Transverse colon (tissue), 4 donors: ENCODE measurements at regions not wholly inside any gene's neighbourhood (a gene's known extent, or its start where the extent isn't known, plus 50 kb on each side); places are given as distances from the start of the nearest gene placed in this dataset.

Experiments used
- DNase-seq: peaks from one replicate; pipeline ENCODE4 v3.0.0-alpha.2; 2019
- H3K27ac ChIP-seq, 4 donors: fragments of 200-600 bp; sonication (generic); 2 replicates each; pipeline ENCODE4 v1.5.1; 2016 to 2018; ENCODE audit warnings: inconsistent platforms in 4 of 4
- H3K27me3 ChIP-seq: fragments of 200-600 bp; sonication (generic); 2 replicates; pipeline ENCODE4 v1.5.1; 2017; ENCODE audit warnings: inconsistent platforms
- H3K36me3 ChIP-seq, 4 donors: fragments of 200-600 bp; sonication (generic); 2 replicates each; pipeline ENCODE4 v1.5.1; 2017 to 2019; ENCODE audit warnings: inconsistent platforms in 4 of 4
- H3K4me1 ChIP-seq, 4 donors: fragments of 200-600 bp; sonication (generic); 2 replicates each; pipeline ENCODE4 v1.5.1; 2017 to 2020; ENCODE audit warnings: inconsistent platforms in 4 of 4
- H3K4me3 ChIP-seq, 4 donors: fragments of 200-600 bp; sonication (generic); 1 replicate in 1 of 4; 2 replicates in 3 of 4; pipeline versions ENCODE4 v1.5.1 to v1.6.1; 2017 to 2019; ENCODE audit warnings: inconsistent platforms in 4 of 4
- H3K9me3 ChIP-seq, 2 donors: fragments of 200-600 bp; sonication (generic); 2 replicates each; pipeline ENCODE4 v1.5.1; 2017 to 2019; ENCODE audit warnings: inconsistent platforms in 2 of 2
- CTCF ChIP-seq, 5 experiments: fragments of 200-600 bp in 3 of 5; fragments of 450-650 bp in 2 of 5; sonication (generic) in 3 of 5; IDR thresholded peaks; 1 replicate in 2 of 5; 2 replicates in 3 of 5; pipeline ENCODE4 v1.5.1; 2016 to 2017; ENCODE audit warnings: antibody characterized with exemption in 5 of 5, inconsistent platforms in 3 of 5, mild to moderate bottlenecking in 2 of 5, moderate library complexity in 1 of 5
- EP300 ChIP-seq: sonication (generic); formaldehyde crosslinking; IDR thresholded peaks from one replicate; pipeline ENCODE4 v1.6.1; 2017; ENCODE audit warnings: antibody characterized with exemption, low read depth
- POLR2A ChIP-seq: fragments of 450-650 bp; IDR thresholded peaks from one replicate; pipeline ENCODE4 v1.6.1; 2016; ENCODE audit warnings: antibody characterized with exemption, mild to moderate bottlenecking, moderate library complexity
- POLR2AphosphoS5 ChIP-seq, 3 donors: sonication (generic); formaldehyde crosslinking; IDR thresholded peaks; one replicate each; pipeline ENCODE4 v1.6.1; 2016; ENCODE audit warnings: antibody characterized with exemption in 3 of 3
- WGBS, 2 donors: methylation state at CpG; one replicate each; pipeline ENCODE4 v1.1.5; 2018; ENCODE audit warnings: low coverage in 1 of 2; 5-methylcytosine and 5-hydroxymethylcytosine counted together
- in situ Hi-C, 4 donors: fragments of 200-750 bp; cut with MboI; loops; one replicate each; pipeline versions ENCODE4 v1.15.0 to v1.15.1; 2017; ENCODE audit warnings: low sequenced_read_pairs in 3 of 4, low pct_ligation_motif_present in 1 of 4, low pct_unique_long_range_greater_than_20kb in 1 of 4
- intact Hi-C: fragments of 100-400 bp; cut with DNase I; formaldehyde crosslinking; loops from one replicate; pipeline ENCODE4 v1.15.1; 2023; ENCODE audit warnings: low total_unique reads

DNA sequence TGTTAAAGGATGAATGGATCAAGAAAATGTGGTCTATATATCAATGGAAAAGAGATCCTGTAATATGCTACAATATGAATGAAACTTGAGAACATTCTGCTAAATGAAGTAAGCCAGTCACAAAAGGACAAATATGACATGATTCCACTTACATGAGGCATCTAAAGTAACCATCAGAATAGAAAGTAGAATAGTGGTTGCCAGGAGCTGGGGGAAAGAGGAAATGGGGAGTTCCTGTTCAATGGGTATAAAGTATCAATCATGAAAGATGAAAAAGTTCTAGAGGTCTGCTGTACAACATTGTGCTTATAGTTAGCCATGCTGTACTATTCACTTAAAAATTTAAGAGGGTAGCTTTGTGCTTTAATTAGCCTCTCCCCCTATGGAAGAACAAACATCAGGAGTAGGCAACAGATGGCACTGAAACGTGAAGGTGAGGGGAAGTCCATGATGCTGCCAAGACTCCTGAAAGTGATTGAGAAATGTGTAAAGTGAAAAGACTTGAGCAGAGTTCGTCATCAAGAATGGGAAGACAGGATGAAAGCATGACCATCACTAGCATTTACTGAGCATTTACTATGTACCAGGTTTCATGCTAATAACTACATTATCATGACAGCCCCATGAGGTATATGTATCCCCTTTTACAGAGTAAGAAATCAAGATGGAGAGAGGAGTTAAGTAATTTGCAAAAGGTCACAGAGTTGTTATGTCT lies 167.2 kb downstream of the CYB561 start:
- H3K27ac ChIP-seq: no peak overlapping the region
- no peak for DNase-seq
- H3K27me3 ChIP-seq: no peaks in the 10 kb centered on the region
- no peaks in the 10 kb centered on the region for H3K4me1 ChIP-seq
- intact Hi-C loops (no loop called here), in situ Hi-C loops (no loop called here)
- 59 to 76% methylated on average over 2 of the region's 2 CpGs for WGBS, 2 donors
- H3K36me3 ChIP-seq: no peaks in the 10 kb centered on the region
- H3K9me3 ChIP-seq: no peaks in the 10 kb centered on the region
- TF ChIP-seq POLR2AphosphoS5 (IDR thresholded peaks at IDR 0.05) (no peak), EP300 (no peak), CTCF (IDR thresholded peaks at IDR 0.05) (no peak), POLR2A (no peak)
- H3K4me3 ChIP-seq: no peak overlapping the region

- intact Hi-C loops (no loop called here), in situ Hi-C loops (no loop called here)
- TF ChIP-seq POLR2A (no peak), CTCF (IDR thresholded peaks at IDR 0.05) (no peak)
- no peak for DNase-seq
- H3K27me3 ChIP-seq: no peaks in the 10 kb centered on the region
- peaks cover 0 to 3% of the 10 kb centered on the region in 2 donors for H3K9me3 ChIP-seq
- no peaks in the 10 kb centered on the region for H3K36me3 ChIP-seq
- no peak overlapping the region for H3K27ac ChIP-seq
- H3K4me1 ChIP-seq: no peaks in the 10 kb centered on the region
- 77 to 78% methylated on average over 2 of the region's 2 CpGs for WGBS, 2 donors
- H3K4me3 ChIP-seq: no peak overlapping the region
Observed at GRCh38 chr17:63279498-63280230, 166.4 kb downstream of the CYB561 start.

DNA sequence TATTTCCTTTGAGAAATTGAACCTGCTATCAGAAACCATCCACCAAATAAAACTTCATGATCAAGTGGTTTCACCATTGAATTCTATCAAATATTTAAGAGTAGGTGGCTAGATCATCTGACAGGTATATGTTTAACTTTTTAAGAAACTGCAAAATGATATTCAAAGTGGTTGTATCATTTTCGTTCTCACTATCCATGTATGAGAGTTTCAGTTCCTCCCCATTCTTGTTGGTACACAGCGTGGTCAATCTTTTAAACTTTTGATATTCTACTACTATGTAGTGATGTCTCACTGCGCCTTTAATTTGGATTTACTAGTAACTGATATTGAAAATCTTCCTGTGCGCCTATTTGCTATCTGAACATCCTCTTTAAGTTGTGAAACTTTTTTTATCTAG lies 163.7 kb downstream of the CYB561 start:
- TF ChIP-seq EP300: no peak
- TF ChIP-seq POLR2A: no peak
- no peak for TF ChIP-seq POLR2AphosphoS5 (IDR thresholded peaks at IDR 0.05)
- TF ChIP-seq CTCF (IDR thresholded peaks at IDR 0.05): no peak

DNA sequence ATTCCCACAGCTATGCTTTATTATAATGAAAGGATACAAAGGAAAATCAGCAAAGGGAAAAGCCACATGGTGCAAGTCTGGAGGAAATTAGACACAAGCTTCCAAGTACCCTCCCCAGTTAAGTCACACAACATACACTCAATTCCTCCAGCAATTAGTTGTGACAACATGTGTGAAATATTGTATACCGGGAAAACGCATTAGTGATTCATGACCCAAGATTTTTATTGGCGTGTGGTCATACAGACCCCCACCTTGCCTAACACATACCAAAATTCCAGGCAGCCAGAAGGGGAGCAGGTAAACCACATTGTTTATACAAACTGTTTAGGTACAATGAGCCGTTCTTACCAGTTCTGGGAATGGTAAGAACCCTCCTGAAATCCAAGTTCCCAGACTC lies 160.6 kb downstream of the CYB561 start:
- no peak for TF ChIP-seq CTCF (IDR thresholded peaks at IDR 0.05)
- no peak for TF ChIP-seq POLR2AphosphoS5 (IDR thresholded peaks at IDR 0.05)
- no peak for TF ChIP-seq EP300
- TF ChIP-seq POLR2A: no peak
- DNase-seq: no peak
- no peak overlapping the region for H3K27ac ChIP-seq
- H3K9me3 ChIP-seq: peaks cover 10 to 14% of the 10 kb centered on the region in 2 donors
- no peaks in the 10 kb centered on the region for H3K36me3 ChIP-seq
- H3K4me3 ChIP-seq: no peak overlapping the region
- no peaks in the 10 kb centered on the region for H3K27me3 ChIP-seq
- WGBS, 2 donors: 93 to 94% methylated on average over 3 to 4 of the region's 4 CpGs
- intact Hi-C loops (no loop called here), in situ Hi-C loops (no loop called here)
- no peaks in the 10 kb centered on the region for H3K4me1 ChIP-seq

More for the DNA sequence above, 163.7 kb downstream of the CYB561 start:
- peaks cover 10 to 14% of the 10 kb centered on the region in 2 donors for H3K9me3 ChIP-seq
- intact Hi-C loops (no loop called here), in situ Hi-C loops (no loop called here)
- 78 to 85% methylated on average over 4 of the region's 4 CpGs for WGBS, 2 donors
- no peaks in the 10 kb centered on the region for H3K4me1 ChIP-seq
- no peak overlapping the region for H3K4me3 ChIP-seq
- H3K36me3 ChIP-seq: no peaks in the 10 kb centered on the region
- H3K27ac ChIP-seq: no peak overlapping the region
- DNase-seq: no peak
- no peaks in the 10 kb centered on the region for H3K27me3 ChIP-seq
